BJ (cell line): ENCODE measurements at regions not wholly inside any gene's neighbourhood (a gene's known extent, or its start where the extent isn't known, plus 50 kb on each side); places are given as distances from the start of the nearest gene placed in this dataset.

Experiments
- CTCF ChIA-PET: fragments of 350-600 bp; formaldehyde crosslinking; extraction: SDS; loops from one replicate; lab custom pipeline; 2021; ENCODE audit warnings: antibody characterized with exemption, inconsistent platforms; lab: Yijun Ruan, JAX
- POLR2A ChIA-PET: fragments of 300-600 bp; sonication (Branson Sonifier 250); formaldehyde crosslinking; extraction: SDS; loops from one replicate; lab custom pipeline; 2021; ENCODE audit warnings: antibody characterized with exemption; lab: Charles Lee
- DNase-seq: peaks from one replicate; pipeline ENCODE4 v3.0.0-alpha.2; 2011; ENCODE audit warnings: low read depth
- H3K27me3 ChIP-seq: 2 replicates; pipeline ENCODE4 v1.6.0; 2011; ENCODE audit warnings: low read length; ENCODE audit not compliant: control insufficient read depth, insufficient read depth
- H3K36me3 ChIP-seq: 2 replicates; pipeline ENCODE4 v1.5.1; 2011; ENCODE audit warnings: low read length; ENCODE audit not compliant: control insufficient read depth, insufficient read depth
- H3K4me3 ChIP-seq: 2 replicates; pipeline ENCODE4 v1.5.1; 2011; ENCODE audit warnings: low read depth, mild to moderate bottlenecking, control low read depth, low read length
- TF ChIP-seq, protein P1 (sequence below): IDR thresholded peaks from 2 replicates; pipeline ENCODE4 v1.5.1; 2011; ENCODE audit warnings: low read depth, mild to moderate bottlenecking, control low read depth, inconsistent platforms, low read length, moderate library complexity; ENCODE audit not compliant: insufficient read depth

DNA sequence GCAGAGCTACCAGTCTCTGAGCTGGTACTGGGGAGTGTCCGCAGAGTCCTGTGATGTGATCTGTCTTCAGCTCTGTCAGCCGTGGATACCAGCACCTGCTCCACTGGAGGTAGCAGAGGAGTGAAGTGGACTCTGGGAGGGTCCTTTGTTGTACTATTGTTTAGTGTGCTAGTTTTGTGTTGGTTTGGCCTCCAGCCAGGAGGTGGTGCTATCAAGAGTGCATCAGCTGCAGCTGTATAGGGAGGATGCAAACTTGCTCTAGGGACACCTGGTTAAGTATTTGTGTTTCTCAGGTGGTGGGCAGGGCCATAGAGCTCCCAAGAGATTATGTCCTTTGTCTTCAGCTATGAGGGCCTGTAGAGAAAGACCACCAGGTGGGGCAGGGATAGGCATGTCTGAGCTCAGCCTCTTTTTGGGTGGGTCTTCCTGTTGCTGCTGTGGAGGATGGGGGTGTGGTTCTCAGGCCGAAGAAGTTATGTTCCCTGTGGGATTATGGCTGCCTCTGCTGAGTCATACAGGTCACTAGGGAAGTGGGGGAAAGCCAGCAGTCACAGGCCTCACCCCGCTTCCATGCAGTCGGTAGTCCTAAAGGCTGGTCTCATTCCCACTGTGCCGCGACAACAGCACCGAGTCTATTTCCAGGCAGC is 443.2 kb upstream of the TBL1XR1 start:
- ChIA-PET POLR2A (no interaction called here), CTCF (interaction anchor here (0.6 kb wide), 2 partner anchors 11 to 166 kb away, joined by 3 to 4 read pairs; no protein-coding TSS in a partner anchor)
- DNase-seq, result no peak
- H3K27me3 ChIP-seq, result no peaks in the 10 kb centered on the region
- no peaks in the 10 kb centered on the region for H3K36me3 ChIP-seq
- TF ChIP-seq, protein P1, sequence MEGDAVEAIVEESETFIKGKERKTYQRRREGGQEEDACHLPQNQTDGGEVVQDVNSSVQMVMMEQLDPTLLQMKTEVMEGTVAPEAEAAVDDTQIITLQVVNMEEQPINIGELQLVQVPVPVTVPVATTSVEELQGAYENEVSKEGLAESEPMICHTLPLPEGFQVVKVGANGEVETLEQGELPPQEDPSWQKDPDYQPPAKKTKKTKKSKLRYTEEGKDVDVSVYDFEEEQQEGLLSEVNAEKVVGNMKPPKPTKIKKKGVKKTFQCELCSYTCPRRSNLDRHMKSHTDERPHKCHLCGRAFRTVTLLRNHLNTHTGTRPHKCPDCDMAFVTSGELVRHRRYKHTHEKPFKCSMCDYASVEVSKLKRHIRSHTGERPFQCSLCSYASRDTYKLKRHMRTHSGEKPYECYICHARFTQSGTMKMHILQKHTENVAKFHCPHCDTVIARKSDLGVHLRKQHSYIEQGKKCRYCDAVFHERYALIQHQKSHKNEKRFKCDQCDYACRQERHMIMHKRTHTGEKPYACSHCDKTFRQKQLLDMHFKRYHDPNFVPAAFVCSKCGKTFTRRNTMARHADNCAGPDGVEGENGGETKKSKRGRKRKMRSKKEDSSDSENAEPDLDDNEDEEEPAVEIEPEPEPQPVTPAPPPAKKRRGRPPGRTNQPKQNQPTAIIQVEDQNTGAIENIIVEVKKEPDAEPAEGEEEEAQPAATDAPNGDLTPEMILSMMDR, result no peak
- H3K4me3 ChIP-seq, result no peak overlapping the region

DNA sequence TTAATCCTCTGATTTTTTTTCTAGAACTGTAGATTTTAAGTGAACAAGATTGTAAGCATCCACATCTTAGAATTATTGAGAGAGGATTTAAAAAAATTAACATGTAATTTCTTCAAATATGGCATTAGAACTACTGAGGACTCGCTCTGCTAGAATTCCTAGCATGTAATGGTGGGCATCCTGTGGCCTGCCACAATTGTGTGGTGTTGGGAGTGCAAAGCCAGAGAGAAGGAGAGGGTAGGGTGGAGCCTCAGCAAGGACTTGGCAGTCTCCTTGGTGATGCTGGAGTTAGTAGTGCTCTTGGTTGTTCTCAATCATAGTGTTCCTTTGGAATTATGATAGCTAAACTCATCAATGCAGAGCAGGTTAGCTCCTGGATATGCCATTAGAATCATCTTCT is 443.9 kb upstream of the TBL1XR1 start:
- Histone ChIP-seq H3K27me3 (no peaks in the 10 kb centered on the region), H3K4me3 (no peak overlapping the region), H3K36me3 (no peaks in the 10 kb centered on the region)
- DNase-seq, result no peak
- TF ChIP-seq, protein P1, result no peak
- POLR2A ChIA-PET, result no interaction called here
- CTCF ChIA-PET, result interaction anchor here (1.0 kb wide), 1 partner anchor 16 kb away, joined by 3 read pairs; no protein-coding TSS in a partner anchor

DNA sequence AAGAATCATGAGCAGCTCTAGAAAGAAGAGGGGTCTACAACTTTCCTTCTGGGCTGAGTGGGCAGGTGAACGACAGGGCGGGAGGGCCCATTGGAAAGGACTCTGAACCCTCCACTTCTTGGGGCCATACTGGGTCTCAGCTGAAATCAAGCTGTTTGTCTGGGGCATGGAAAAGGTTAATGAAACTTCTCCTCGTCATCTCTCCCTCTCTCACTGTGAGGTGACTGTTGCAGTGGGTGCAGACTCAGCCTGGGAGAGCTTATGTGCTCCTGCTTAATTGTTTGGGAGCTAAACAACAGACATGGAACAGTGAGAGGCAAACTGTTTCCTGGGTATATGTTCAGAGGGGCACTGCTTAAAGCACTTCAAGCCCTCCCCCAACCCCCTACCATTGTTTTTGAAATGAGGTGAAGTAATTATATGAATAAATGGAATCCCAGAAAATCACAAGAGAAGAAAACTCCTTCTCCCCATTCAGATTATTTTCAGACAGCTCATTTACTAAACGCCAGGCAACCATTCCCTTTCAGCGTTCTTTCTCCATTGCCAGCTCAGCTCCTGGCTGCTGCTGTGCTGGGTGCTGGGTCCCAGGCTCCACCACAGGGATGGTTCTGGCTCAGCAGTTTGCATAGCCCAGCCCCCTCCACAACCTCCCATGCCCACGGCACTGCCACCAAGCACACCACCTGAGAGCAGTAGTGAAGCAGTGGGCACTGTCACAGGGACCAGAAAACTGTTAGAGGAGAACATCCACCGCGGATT is 444.9 kb upstream of the TBL1XR1 start:
- no peak for DNase-seq
- TF ChIP-seq, protein P1, result no peak
- Histone ChIP-seq H3K36me3 (no peaks in the 10 kb centered on the region), H3K4me3 (no peak overlapping the region), H3K27me3 (no peaks in the 10 kb centered on the region)
- CTCF ChIA-PET, result interaction anchor here (1.0 to 1.1 kb wide), 2 partner anchors 9 to 15 kb away, joined by 3 to 6 read pairs; no protein-coding TSS in a partner anchor
- POLR2A ChIA-PET, result no interaction called here

DNA sequence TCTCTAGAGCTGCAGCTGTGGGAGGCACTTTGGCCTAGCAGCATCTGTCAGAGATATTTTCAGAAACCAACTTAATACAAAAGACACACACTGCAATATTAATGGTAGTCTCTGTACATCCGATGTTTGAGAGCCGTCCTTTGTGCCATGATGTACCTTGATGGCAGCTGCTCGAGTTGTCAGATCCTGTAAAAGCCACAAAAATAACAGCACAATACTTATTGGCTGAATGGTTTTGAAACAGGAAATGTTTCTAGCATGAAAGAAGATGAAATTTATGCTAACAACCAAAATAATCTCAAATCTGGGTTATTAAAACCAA is 445.5 kb upstream of the TBL1XR1 start:
- CTCF ChIA-PET, result interaction anchor here (1.1 kb wide), 1 partner anchor 10 kb away, joined by 6 read pairs; no protein-coding TSS in a partner anchor
- no peak overlapping the region for H3K4me3 ChIP-seq
- no peaks in the 10 kb centered on the region for H3K27me3 ChIP-seq
- H3K36me3 ChIP-seq, result no peaks in the 10 kb centered on the region
- DNase-seq, result no peak
- TF ChIP-seq, protein P1, result no peak
- POLR2A ChIA-PET, result no interaction called here

DNA sequence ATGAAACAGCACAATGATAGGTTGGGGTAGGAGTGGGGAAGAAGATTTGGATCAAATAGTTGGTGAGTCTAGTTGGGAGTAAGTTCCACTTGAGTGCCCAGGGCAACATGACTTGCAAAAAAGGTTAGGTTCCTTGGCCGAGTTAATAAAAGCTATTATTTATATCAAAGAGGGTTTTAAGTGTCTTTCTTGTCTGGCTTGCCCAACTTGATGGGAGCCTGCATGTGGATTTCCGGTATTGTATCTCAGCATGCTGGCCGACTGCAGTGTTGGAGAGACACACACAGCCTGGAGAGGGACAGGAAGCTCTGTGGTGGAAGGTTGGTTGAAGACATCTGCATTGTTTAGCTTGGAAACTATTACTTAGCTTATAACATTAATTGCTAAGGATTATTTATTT is 449.5 kb upstream of the TBL1XR1 start:
- POLR2A ChIA-PET, result no interaction called here
- CTCF ChIA-PET, result no interaction called here
- H3K4me3 ChIP-seq, result no peak overlapping the region
- DNase-seq, result no peak
- TF ChIP-seq, protein P1, result no peak
- H3K36me3 ChIP-seq, result no peaks in the 10 kb centered on the region
- H3K27me3 ChIP-seq, result no peaks in the 10 kb centered on the region
